ENCODE measurements at regions not wholly inside any gene's neighbourhood (a gene's known extent, or its start where the extent isn't known, plus 50 kb on each side); places are given as distances from the start of the nearest gene placed in this dataset.

DNA sequence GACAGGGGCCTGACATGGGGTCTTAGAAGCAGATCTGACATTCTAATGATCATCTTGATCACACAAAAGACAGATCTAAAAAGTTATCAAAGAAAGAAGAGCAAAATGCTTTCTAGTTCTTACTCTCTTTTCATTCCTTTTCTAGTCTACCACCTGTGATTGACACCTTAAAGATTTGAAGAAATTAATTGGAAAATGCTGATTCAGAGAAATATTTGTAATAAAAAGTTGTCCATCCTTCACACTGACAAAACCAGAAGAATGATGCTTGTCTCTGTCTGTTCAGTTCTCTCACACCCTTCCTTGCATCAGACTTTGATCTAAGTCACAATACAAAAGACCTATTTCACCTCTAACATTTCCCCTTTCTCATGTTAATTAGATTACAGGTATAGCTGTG lies 182.4 kb downstream of the RAP2A start:
- H3K79me1 ChIP-seq (ENCODE audit: low read length): no peaks in the 10 kb centered on the region
- H3K18ac ChIP-seq (ENCODE audit: low read length): no peak overlapping the region
- DNase-seq: no peak
- no peak overlapping the region for H4K12ac ChIP-seq (ENCODE audit: low read depth, low read length)
- H3K14ac ChIP-seq (ENCODE audit: low read length): no peak overlapping the region
- H2BK12ac ChIP-seq (ENCODE audit: low read length): no peak overlapping the region
- no peak overlapping the region for H3K4ac ChIP-seq (ENCODE audit: low read depth, low read length)
- H3K79me2 ChIP-seq (ENCODE audit: control insufficient read depth, insufficient read depth, low read length, poor library complexity): no peaks in the 10 kb centered on the region
- H3K4me3 ChIP-seq (ENCODE audit: low read depth, low read length): no peak overlapping the region
- no peak overlapping the region for H3K23ac ChIP-seq (ENCODE audit: low read length)
- H3K36me3 ChIP-seq (ENCODE audit: control insufficient read depth in 1 of 2, insufficient read depth in 2 of 2, low read length in 2 of 2): no peaks in the 10 kb centered on the region
- H2AK5ac ChIP-seq (ENCODE audit: low read length): no peak overlapping the region
- no peak overlapping the region for H2BK5ac ChIP-seq (ENCODE audit: low read depth, low read length, poor library complexity)
- no peak overlapping the region for H2AFZ ChIP-seq (ENCODE audit: insufficient read depth, low read length, poor library complexity)
- H2BK120ac ChIP-seq (ENCODE audit: insufficient read depth, low read length, poor library complexity): no peak overlapping the region
- H3K4me1 ChIP-seq (ENCODE audit: control insufficient read depth in 1 of 2, insufficient read depth in 2 of 2, low read length in 2 of 2): no peaks in the 10 kb centered on the region
- no peaks in the 10 kb centered on the region for H3K27me3 ChIP-seq (ENCODE audit: insufficient read depth, low read length)
- no peaks in the 10 kb centered on the region for H3K9me3 ChIP-seq (ENCODE audit: insufficient read depth, low read depth, low read length)
- H4K8ac ChIP-seq (ENCODE audit: low read depth, low read length): no peak overlapping the region
- no peak overlapping the region for H4K91ac ChIP-seq (ENCODE audit: low read depth, low read length)
- H3K27ac ChIP-seq (ENCODE audit: low read depth, low read length): no peak overlapping the region
- no peak overlapping the region for H3K4me2 ChIP-seq (ENCODE audit: low read length)
- H3K9ac ChIP-seq (ENCODE audit: low read length): no peak overlapping the region

DNA sequence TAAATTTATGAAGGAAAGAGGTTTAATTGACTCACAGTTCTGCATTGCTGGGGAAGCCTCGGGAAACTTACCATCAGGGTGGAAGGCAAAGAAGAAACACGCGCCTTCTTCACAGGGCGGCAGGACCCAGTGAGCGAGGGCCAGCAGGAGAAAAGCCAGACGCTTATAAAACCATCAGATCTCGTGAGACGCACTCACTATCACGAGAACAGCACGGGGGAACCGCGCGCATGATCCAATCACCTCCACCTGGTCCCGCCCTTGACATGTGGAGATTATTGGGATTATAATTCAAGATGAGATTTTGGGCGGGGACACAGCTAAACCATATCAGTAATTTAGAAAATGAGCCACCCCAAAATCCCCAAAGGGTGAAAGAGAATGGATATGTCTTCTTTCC lies 187.1 kb downstream of the RAP2A start:
- Histone ChIP-seq H2BK12ac (ENCODE audit: low read length) (no peak overlapping the region), H2AK5ac (ENCODE audit: low read length) (no peak overlapping the region), H3K27me3 (ENCODE audit: insufficient read depth, low read length) (no peaks in the 10 kb centered on the region)

DNA sequence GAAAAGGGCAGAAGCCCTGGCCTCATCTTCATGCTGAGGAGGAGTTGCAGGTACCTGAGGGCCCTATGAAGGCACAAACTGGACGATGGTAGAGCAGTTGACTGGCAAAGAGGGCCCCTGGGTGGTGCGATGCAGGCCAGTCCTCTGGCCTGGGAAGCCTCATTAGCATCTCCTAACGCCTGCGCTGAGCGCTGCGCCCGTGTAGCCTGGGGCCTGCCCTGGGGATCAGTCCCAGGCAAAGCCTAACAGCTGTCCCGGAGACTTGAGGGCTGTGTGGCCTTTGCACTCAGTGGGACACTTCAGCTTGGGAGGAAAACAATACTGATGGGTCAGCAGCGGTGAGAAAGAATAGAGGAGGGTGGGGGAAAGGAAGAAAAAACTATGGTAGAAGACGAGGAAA lies 187.7 kb downstream of the RAP2A start:
- H3K4me1 ChIP-seq (ENCODE audit: control insufficient read depth in 1 of 2, insufficient read depth in 2 of 2, low read length in 2 of 2): no peaks in the 10 kb centered on the region
- H2BK5ac ChIP-seq (ENCODE audit: low read depth, low read length, poor library complexity): no peak overlapping the region
- DNase-seq: peak in 1 of 2 donors; percentile 55
- H3K18ac ChIP-seq (ENCODE audit: low read length): no peak overlapping the region
- no peak overlapping the region for H2BK120ac ChIP-seq (ENCODE audit: insufficient read depth, low read length, poor library complexity)
- no peak overlapping the region for H3K27ac ChIP-seq (ENCODE audit: low read depth, low read length)
- no peak overlapping the region for H3K9ac ChIP-seq (ENCODE audit: low read length)
- no peak overlapping the region for H3K4me2 ChIP-seq (ENCODE audit: low read length)
- no peak overlapping the region for H3K23ac ChIP-seq (ENCODE audit: low read length)
- no peak overlapping the region for H3K14ac ChIP-seq (ENCODE audit: low read length)
- no peaks in the 10 kb centered on the region for H3K9me3 ChIP-seq (ENCODE audit: insufficient read depth, low read depth, low read length)
- no peak overlapping the region for H4K91ac ChIP-seq (ENCODE audit: low read depth, low read length)
- H3K79me1 ChIP-seq (ENCODE audit: low read length): no peaks in the 10 kb centered on the region
- H2BK12ac ChIP-seq (ENCODE audit: low read length): no peak overlapping the region
- H2AK5ac ChIP-seq (ENCODE audit: low read length): no peak overlapping the region
- H3K79me2 ChIP-seq (ENCODE audit: control insufficient read depth, insufficient read depth, low read length, poor library complexity): no peaks in the 10 kb centered on the region
- H4K8ac ChIP-seq (ENCODE audit: low read depth, low read length): no peak overlapping the region
- no peak overlapping the region for H3K4ac ChIP-seq (ENCODE audit: low read depth, low read length)
- no peak overlapping the region for H4K12ac ChIP-seq (ENCODE audit: low read depth, low read length)
- no peak overlapping the region for H3K4me3 ChIP-seq (ENCODE audit: low read depth, low read length)
- no peaks in the 10 kb centered on the region for H3K27me3 ChIP-seq (ENCODE audit: insufficient read depth, low read length)
- no CpG with 5 or more reads among the region's 10 CpGs for WGBS (ENCODE audit: extremely low coverage, insufficient coverage, insufficient read length)
- H3K36me3 ChIP-seq (ENCODE audit: control insufficient read depth in 1 of 2, insufficient read depth in 2 of 2, low read length in 2 of 2): no peaks in the 10 kb centered on the region
- no peak overlapping the region for H2AFZ ChIP-seq (ENCODE audit: insufficient read depth, low read length, poor library complexity)

More for the DNA sequence above, 187.1 kb downstream of the RAP2A start:
- Histone ChIP-seq H4K91ac (ENCODE audit: low read depth, low read length) (no peak overlapping the region), H4K12ac (ENCODE audit: low read depth, low read length) (no peak overlapping the region), H3K4me3 (ENCODE audit: low read depth, low read length) (no peak overlapping the region), H2BK120ac (ENCODE audit: insufficient read depth, low read length, poor library complexity) (no peak overlapping the region), H2AFZ (ENCODE audit: insufficient read depth, low read length, poor library complexity) (no peak overlapping the region), H3K4ac (ENCODE audit: low read depth, low read length) (no peak overlapping the region), H3K27ac (ENCODE audit: low read depth, low read length) (no peak overlapping the region), H2BK5ac (ENCODE audit: low read depth, low read length, poor library complexity) (no peak overlapping the region), H4K8ac (ENCODE audit: low read depth, low read length) (no peak overlapping the region), H3K36me3 (ENCODE audit: control insufficient read depth in 1 of 2, insufficient read depth in 2 of 2, low read length in 2 of 2) (no peaks in the 10 kb centered on the region), H3K14ac (ENCODE audit: low read length) (no peak overlapping the region), H3K23ac (ENCODE audit: low read length) (no peak overlapping the region), H3K4me2 (ENCODE audit: low read length) (no peak overlapping the region), H3K18ac (ENCODE audit: low read length) (no peak overlapping the region), H3K79me1 (ENCODE audit: low read length) (no peaks in the 10 kb centered on the region), H3K9ac (ENCODE audit: low read length) (no peak overlapping the region), H3K4me1 (ENCODE audit: control insufficient read depth in 1 of 2, insufficient read depth in 2 of 2, low read length in 2 of 2) (no peaks in the 10 kb centered on the region), H3K9me3 (ENCODE audit: insufficient read depth, low read depth, low read length) (no peaks in the 10 kb centered on the region), H3K79me2 (ENCODE audit: control insufficient read depth, insufficient read depth, low read length, poor library complexity) (no peaks in the 10 kb centered on the region)
- DNase-seq: no peak
- no CpG with 5 or more reads among the region's 15 CpGs for WGBS (ENCODE audit: extremely low coverage, insufficient coverage, insufficient read length)

DNA sequence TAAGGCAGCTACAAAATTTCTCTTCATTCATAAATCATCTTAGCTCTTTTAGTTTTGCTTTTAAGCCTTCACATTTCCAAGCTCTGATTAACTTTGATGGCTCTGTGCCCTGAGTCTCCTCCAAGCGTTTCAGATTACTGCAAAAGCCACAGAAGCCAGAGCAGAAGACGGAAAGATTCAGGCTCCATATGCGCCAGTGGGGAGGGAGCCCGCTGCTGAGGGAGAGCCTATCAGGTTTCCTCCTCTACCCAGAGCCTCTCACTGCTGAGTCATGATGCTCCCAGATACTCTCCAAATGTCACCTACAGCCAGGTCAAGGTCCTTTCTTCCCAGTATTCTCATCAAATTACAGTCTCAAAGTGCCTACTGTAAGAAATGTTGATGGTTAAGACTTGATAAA lies 193.6 kb downstream of the RAP2A start:
- Histone ChIP-seq H3K27me3 (ENCODE audit: insufficient read depth, low read length) (no peaks in the 10 kb centered on the region), H3K27ac (ENCODE audit: low read depth, low read length) (no peak overlapping the region), H2BK5ac (ENCODE audit: low read depth, low read length, poor library complexity) (no peak overlapping the region), H3K4ac (ENCODE audit: low read depth, low read length) (no peak overlapping the region), H3K4me2 (ENCODE audit: low read length) (no peak overlapping the region), H3K23ac (ENCODE audit: low read length) (no peak overlapping the region), H3K9me3 (ENCODE audit: insufficient read depth, low read depth, low read length) (peaks cover 3% of the 10 kb centered on the region), H3K36me3 (ENCODE audit: control insufficient read depth in 1 of 2, insufficient read depth in 2 of 2, low read length in 2 of 2) (no peaks in the 10 kb centered on the region), H4K8ac (ENCODE audit: low read depth, low read length) (no peak overlapping the region), H3K79me2 (ENCODE audit: control insufficient read depth, insufficient read depth, low read length, poor library complexity) (no peaks in the 10 kb centered on the region), H3K9ac (ENCODE audit: low read length) (no peak overlapping the region), H2AK5ac (ENCODE audit: low read length) (no peak overlapping the region), H4K91ac (ENCODE audit: low read depth, low read length) (no peak overlapping the region), H3K4me1 (ENCODE audit: control insufficient read depth in 1 of 2, insufficient read depth in 2 of 2, low read length in 2 of 2) (no peaks in the 10 kb centered on the region), H3K4me3 (ENCODE audit: low read depth, low read length) (no peak overlapping the region), H2BK120ac (ENCODE audit: insufficient read depth, low read length, poor library complexity) (no peak overlapping the region), H3K14ac (ENCODE audit: low read length) (no peak overlapping the region), H3K79me1 (ENCODE audit: low read length) (no peaks in the 10 kb centered on the region), H3K18ac (ENCODE audit: low read length) (no peak overlapping the region), H2BK12ac (ENCODE audit: low read length) (no peak overlapping the region), H4K12ac (ENCODE audit: low read depth, low read length) (no peak overlapping the region), H2AFZ (ENCODE audit: insufficient read depth, low read length, poor library complexity) (no peak overlapping the region)
- DNase-seq: no peak
- no CpG with 5 or more reads among the region's 4 CpGs for WGBS (ENCODE audit: extremely low coverage, insufficient coverage, insufficient read length)
